ENCODE measurements at regions not wholly inside any gene's neighbourhood (a gene's known extent, or its start where the extent isn't known, plus 50 kb on each side); places are given as distances from the start of the nearest gene placed in this dataset.

- H4K20me1 ChIP-seq (replicated peaks; ENCODE audit: insufficient read depth), result no peaks in the 10 kb centered on the region
- no peaks in the 10 kb centered on the region for H3K9me3 Mint-ChIP-seq
- ATAC-seq (no peak), DNase-seq (ENCODE audit: low spot score) (no peak)
- H3K79me2 ChIP-seq (replicated peaks; ENCODE audit: insufficient read depth), result no peaks in the 10 kb centered on the region
- 0 out of 2 replicates have a peak, but pooled peaks cover 3% of the 10 kb centered on the region for H3K27me3 ChIP-seq (ENCODE audit: insufficient read depth)
- TF ChIP-seq ETS1 (IDR thresholded peaks at IDR 0.05), result no peak
- no peak for TF ChIP-seq ZNF462 (CRISPR knock-in tag; IDR thresholded peaks at IDR 0.05)
- H3K4me2 ChIP-seq, result no peak overlapping the region
- H3K27ac Mint-ChIP-seq, result no peak overlapping the region
- peaks cover 14% of the 10 kb centered on the region for H3K4me1 Mint-ChIP-seq
- no peak overlapping the region for H3K4me3 Mint-ChIP-seq
- H3K36me3 Mint-ChIP-seq (ENCODE audit: low read depth), result no peaks in the 10 kb centered on the region
- H3K27ac ChIP-seq (ENCODE audit: low read depth), result no peak overlapping the region
- H3K27me3 Mint-ChIP-seq (ENCODE audit: insufficient read depth, low read depth, poor library complexity), result peaks cover 7% of the 10 kb centered on the region
- H2AFZ ChIP-seq, result no peak overlapping the region
- H3K9me2 ChIP-seq (ENCODE audit: insufficient read depth), result no peaks in the 10 kb centered on the region
- H3K4me1 ChIP-seq (ENCODE audit: insufficient read depth), result peaks cover 11% of the 10 kb centered on the region
- 0 out of 2 replicates have a peak, but pooled peaks cover 4% of the 10 kb centered on the region for H3F3A ChIP-seq (replicated peaks; ENCODE audit: low read depth)
- no peak overlapping the region for H3K4me3 ChIP-seq
- no peaks in the 10 kb centered on the region for H3K36me3 ChIP-seq (ENCODE audit: insufficient read depth)
Observed at GRCh38 chr10:31138026-31138553, 106.4 kb upstream of the ZNF438 start.

- Histone ChIP-seq H3K79me2 (replicated peaks; ENCODE audit: insufficient read depth) (no peaks in the 10 kb centered on the region), H3K4me2 (no peak overlapping the region), H4K20me1 (replicated peaks; ENCODE audit: insufficient read depth) (no peaks in the 10 kb centered on the region), H3K4me3 (no peak overlapping the region), H3K27me3 (ENCODE audit: insufficient read depth) (no peaks in the 10 kb centered on the region), H3K9me2 (ENCODE audit: insufficient read depth) (0 out of 2 replicates have a peak, but pooled peaks cover 3% of the 10 kb centered on the region), H3F3A (replicated peaks; ENCODE audit: low read depth) (no peaks in the 10 kb centered on the region), H3K27ac (ENCODE audit: low read depth) (no peak overlapping the region), H3K4me1 (ENCODE audit: insufficient read depth) (peaks cover 8% of the 10 kb centered on the region), H2AFZ (no peak overlapping the region), H3K36me3 (ENCODE audit: insufficient read depth) (no peaks in the 10 kb centered on the region)
- ATAC-seq (no peak), DNase-seq (ENCODE audit: low spot score) (no peak)
- H3K9me3 Mint-ChIP-seq, result no peaks in the 10 kb centered on the region
- no peak overlapping the region for H3K4me3 Mint-ChIP-seq
- peaks cover 11% of the 10 kb centered on the region for H3K4me1 Mint-ChIP-seq
- H3K27ac Mint-ChIP-seq, result no peak overlapping the region
- peaks cover 3% of the 10 kb centered on the region for H3K27me3 Mint-ChIP-seq (ENCODE audit: insufficient read depth, low read depth, poor library complexity)
- H3K36me3 Mint-ChIP-seq (ENCODE audit: low read depth), result no peaks in the 10 kb centered on the region
- TF ChIP-seq NANOG (IDR thresholded peaks at IDR 0.05; ENCODE audit: borderline replicate concordance) (no peak), POLR2AphosphoS5 (IDR thresholded peaks at IDR 0.05; ENCODE audit: low read depth) (no peak), EZH2 (IDR thresholded peaks at IDR 0.05; ENCODE audit: low read depth, unreplicated experiment) (no peak), STAT1 (IDR thresholded peaks at IDR 0.05; ENCODE audit: unreplicated experiment) (no peak), CTCF (conservative IDR thresholded peaks at IDR 0.05; ENCODE audit: low read depth in 2 of 2) (no peak), EZH2phosphoT487 (IDR thresholded peaks at IDR 0.05; ENCODE audit: unreplicated experiment) (no peak), JUNB (IDR thresholded peaks at IDR 0.05; ENCODE audit: unreplicated experiment) (no peak), CREB1 (CRISPR knock-in tag; IDR thresholded peaks at IDR 0.05; ENCODE audit: low read depth) (no peak), ETS1 (IDR thresholded peaks at IDR 0.05) (no peak)
Observed at GRCh38 chr10:31139497-31139896, 107.8 kb upstream of the ZNF438 start.
